Right cardiac atrium (tissue), 5 donors: ENCODE measurements at regions not wholly inside any gene's neighbourhood (a gene's known extent, or its start where the extent isn't known, plus 50 kb on each side); places are given as distances from the start of the nearest gene placed in this dataset.
A peak's percentile ranks its signal among the peaks of the same experiment; 100 is the strongest.

Source experiments
- ATAC-seq, 2 donors: fragments of 200-7000 bp; cut with Tn5 transposase; one replicate each; pipeline versions ENCODE4 v1.8.0 to v1.9.1; 2020; ENCODE audit warnings: moderate library complexity in 2 of 2, mild to moderate bottlenecking in 1 of 2
- DNase-seq, 3 donors: peaks; one replicate each; pipeline ENCODE4 v3.0.0-alpha.2; 2020
- H3K27ac ChIP-seq: one replicate; pipeline ENCODE4 v1.5.1; 2013; ENCODE audit warnings: mild to moderate bottlenecking, low read length, control low read depth, moderate library complexity
- H3K27me3 ChIP-seq: one replicate; pipeline ENCODE4 v1.6.1; 2013; ENCODE audit not compliant: control insufficient read depth, insufficient read depth
- H3K4me1 ChIP-seq: one replicate; pipeline ENCODE4 v1.6.1; 2013; ENCODE audit warnings: low read length; ENCODE audit not compliant: control insufficient read depth, insufficient read depth
- H3K4me3 ChIP-seq: one replicate; pipeline ENCODE4 v1.5.1; 2013; ENCODE audit warnings: low read length, control low read depth
- H3K9me3 ChIP-seq: one replicate; pipeline ENCODE4 v1.6.1; 2013; ENCODE audit warnings: low read length; ENCODE audit not compliant: control insufficient read depth
- WGBS: extraction: QIAGEN DNeasy Blood & Tissue Kit; methylation state at CpG from one replicate; pipeline ENCODE4 v1.1.7; 2013; 5-methylcytosine and 5-hydroxymethylcytosine counted together
- intact Hi-C, 4 donors: fragments of 100-400 bp; cut with DNase I; formaldehyde crosslinking; loops; one replicate each; pipeline versions ENCODE4 v1.11.0 to v1.14.0; 2022 to 2023
- donor health status: healthy with polysubstance abuse.
- donor health status: DM: no; HTN: yes; CAD: no.
- donor health status: DM: no; HTN: no; CAD: no.
- donor health status: DM: no; HTN: yes; CAD: no; lungs with severe emphysema.
- donor health status: DM: yes; HTN: yes; CAD: no.

- no peaks in the 10 kb centered on the region for H3K9me3 ChIP-seq
- H3K27ac ChIP-seq = no peak overlapping the region
- ATAC-seq (no peak), DNase-seq (no peak)
- intact Hi-C loops = no loop called here
- no peaks in the 10 kb centered on the region for H3K4me1 ChIP-seq
- H3K4me3 ChIP-seq = no peak overlapping the region
- H3K27me3 ChIP-seq = no peaks in the 10 kb centered on the region
- WGBS = 76% methylated on average over 3 of the region's 3 CpGs
Observed at GRCh38 chr10:112040696-112041095, 142.9 kb downstream of the GPAM start.

DNA sequence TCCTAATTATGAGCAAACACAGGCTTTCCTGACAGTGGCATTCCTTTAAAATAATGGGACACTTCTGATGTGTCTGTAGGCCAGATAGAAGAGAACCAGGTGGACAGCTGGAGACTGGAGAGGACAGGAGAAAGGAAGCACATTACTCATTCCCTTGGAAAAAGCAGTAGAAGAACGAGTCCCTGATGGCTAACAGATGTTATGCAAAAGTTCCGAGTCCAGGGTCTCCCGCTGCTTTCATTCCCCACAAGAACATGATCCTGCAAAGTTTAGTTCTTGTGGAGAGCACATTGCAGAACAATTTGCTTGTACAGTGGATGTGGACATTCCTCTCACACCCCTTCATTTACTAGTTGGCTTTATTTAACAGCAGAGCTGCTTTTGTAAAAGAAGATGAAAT, 137.6 kb downstream of the GPAM start:
- no peaks in the 10 kb centered on the region for H3K4me1 ChIP-seq
- H3K4me3 ChIP-seq = no peak overlapping the region
- no peak for ATAC-seq
- WGBS = 59% methylated on average over 3 of the region's 3 CpGs
- intact Hi-C loops = no loop called here
- no peaks in the 10 kb centered on the region for H3K9me3 ChIP-seq
- H3K27ac ChIP-seq = no peak overlapping the region
- DNase-seq = no peak
- H3K27me3 ChIP-seq = no peaks in the 10 kb centered on the region

- 28% methylated on average over 2 of the region's 2 CpGs for WGBS
- H3K4me3 ChIP-seq = no peak overlapping the region
- ATAC-seq = no peak
- no peak overlapping the region for H3K27ac ChIP-seq
- H3K4me1 ChIP-seq = no peaks in the 10 kb centered on the region
- DNase-seq = no peak
- H3K9me3 ChIP-seq = no peaks in the 10 kb centered on the region
- H3K27me3 ChIP-seq = no peaks in the 10 kb centered on the region
- intact Hi-C loops = no loop called here
Observed at GRCh38 chr10:112047674-112048073, 135.9 kb downstream of the GPAM start.

- no peaks in the 10 kb centered on the region for H3K4me1 ChIP-seq
- no peaks in the 10 kb centered on the region for H3K9me3 ChIP-seq
- intact Hi-C loops = no loop called here
- H3K27me3 ChIP-seq = no peaks in the 10 kb centered on the region
- H3K27ac ChIP-seq = no peak overlapping the region
- H3K4me3 ChIP-seq = no peak overlapping the region
- 74% methylated on average over 5 of the region's 5 CpGs for WGBS
- ATAC-seq = no peak
- no peak for DNase-seq
Observed at GRCh38 chr10:112052166-112052565, 131.4 kb downstream of the GPAM start.

GRCh38 chr10:112053895-112054294, 129.7 kb downstream of the GPAM start:
- Histone ChIP-seq H3K9me3 (no peaks in the 10 kb centered on the region), H3K27ac (no peak overlapping the region), H3K4me1 (no peaks in the 10 kb centered on the region), H3K4me3 (no peak overlapping the region), H3K27me3 (no peaks in the 10 kb centered on the region)
- ATAC-seq (no peak), DNase-seq (no peak)
- 81% methylated on average over 1 of the region's 1 CpG for WGBS
- intact Hi-C loops = no loop called here

DNA sequence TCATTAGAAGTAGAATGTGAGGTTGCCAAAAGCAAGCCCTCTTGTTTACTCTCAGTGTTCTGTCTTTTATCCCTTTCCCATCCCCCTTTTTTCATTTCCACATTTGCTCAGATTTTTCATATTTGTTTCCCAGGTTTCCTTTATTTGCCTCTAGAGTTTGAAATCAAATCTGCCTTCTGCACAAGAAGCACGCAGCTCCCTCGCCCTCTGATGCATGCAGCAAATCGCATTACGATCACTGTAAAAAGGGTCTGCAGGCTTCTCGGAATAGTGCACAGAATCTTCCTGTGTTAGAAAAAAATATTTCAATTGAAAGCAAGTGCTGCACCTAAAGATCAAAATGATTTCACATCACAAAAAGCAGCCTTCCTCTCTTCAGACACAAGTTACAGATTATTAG, 129.0 kb downstream of the GPAM start:
- no peaks in the 10 kb centered on the region for H3K27me3 ChIP-seq
- 91% methylated on average over 5 of the region's 5 CpGs for WGBS

GRCh38 chr10:112057072-112057471, 126.5 kb downstream of the GPAM start:
- Histone ChIP-seq H3K27me3 (no peaks in the 10 kb centered on the region), H3K4me1 (no peaks in the 10 kb centered on the region), H3K27ac (no peak overlapping the region), H3K9me3 (no peaks in the 10 kb centered on the region), H3K4me3 (no peak overlapping the region)
- WGBS = 76% methylated on average over 2 of the region's 2 CpGs
- ATAC-seq (no peak), DNase-seq (no peak)
- intact Hi-C loops = no loop called here

More for the DNA sequence above, 129.0 kb downstream of the GPAM start:
- H3K4me1 ChIP-seq = no peaks in the 10 kb centered on the region
- no peak for ATAC-seq
- no peak overlapping the region for H3K4me3 ChIP-seq
- no peak overlapping the region for H3K27ac ChIP-seq
- DNase-seq = no peak
- no peaks in the 10 kb centered on the region for H3K9me3 ChIP-seq
- intact Hi-C loops = no loop called here

DNA sequence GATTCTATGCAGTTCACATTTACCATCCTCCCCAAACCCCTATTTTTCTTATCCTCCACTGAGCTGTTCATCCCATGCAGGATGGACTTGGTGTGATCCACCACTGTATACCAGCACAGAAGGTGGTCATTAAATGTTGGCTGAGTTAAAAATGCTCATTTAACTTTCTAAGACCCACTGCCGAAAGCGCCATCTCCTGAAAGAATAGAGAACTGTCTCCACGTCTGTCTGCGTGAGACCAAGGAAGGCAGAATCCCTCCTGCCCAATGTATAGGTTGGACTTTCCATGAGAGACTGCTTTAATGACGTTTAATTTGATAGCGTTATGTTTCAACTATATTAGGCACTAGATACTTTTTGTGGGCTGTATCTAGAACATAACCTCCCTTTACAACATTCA, 124.3 kb downstream of the GPAM start:
- 69% methylated on average over 6 of the region's 6 CpGs for WGBS
- no peaks in the 10 kb centered on the region for H3K27me3 ChIP-seq
- no peak overlapping the region for H3K4me3 ChIP-seq
- no peaks in the 10 kb centered on the region for H3K4me1 ChIP-seq
- H3K9me3 ChIP-seq = no peaks in the 10 kb centered on the region
- intact Hi-C loops = no loop called here
- DNase-seq (no peak), ATAC-seq (no peak)
- no peak overlapping the region for H3K27ac ChIP-seq

GRCh38 chr10:112071596-112072133, 111.9 kb downstream of the GPAM start:
- ATAC-seq (no peak), DNase-seq (no peak)
- H3K27me3 ChIP-seq = no peaks in the 10 kb centered on the region
- WGBS = 84% methylated on average over 2 of the region's 2 CpGs
- H3K4me3 ChIP-seq = no peak overlapping the region
- intact Hi-C loops = no loop called here
- H3K4me1 ChIP-seq = no peaks in the 10 kb centered on the region
- H3K27ac ChIP-seq = no peak overlapping the region
- H3K9me3 ChIP-seq = no peaks in the 10 kb centered on the region

DNA sequence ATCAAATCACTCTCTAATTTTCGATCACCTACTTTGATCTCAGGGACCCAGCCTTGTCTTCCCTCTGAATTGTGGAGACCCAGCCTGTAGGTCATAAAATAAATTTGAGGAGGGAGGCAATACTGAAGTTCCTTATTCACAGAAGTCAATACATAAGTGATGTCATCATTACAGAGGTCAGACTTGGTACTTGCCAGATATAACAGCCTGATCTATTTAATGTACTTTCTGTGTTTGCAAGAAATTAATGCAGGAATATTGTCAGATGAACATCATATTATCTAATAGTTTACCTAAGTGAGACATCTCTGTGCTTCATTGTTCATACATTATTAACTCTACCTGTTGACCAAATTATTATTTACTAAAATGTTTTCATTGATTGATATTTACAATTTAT, 105.6 kb downstream of the GPAM start:
- no peak for DNase-seq
- intact Hi-C loops = no loop called here
- Histone ChIP-seq H3K9me3 (no peaks in the 10 kb centered on the region), H3K4me3 (no peak overlapping the region), H3K27ac (no peak overlapping the region), H3K4me1 (peaks cover 3% of the 10 kb centered on the region), H3K27me3 (no peaks in the 10 kb centered on the region)
- 70% methylated on average over 1 of the region's 1 CpG for WGBS
- ATAC-seq = no peak

DNA sequence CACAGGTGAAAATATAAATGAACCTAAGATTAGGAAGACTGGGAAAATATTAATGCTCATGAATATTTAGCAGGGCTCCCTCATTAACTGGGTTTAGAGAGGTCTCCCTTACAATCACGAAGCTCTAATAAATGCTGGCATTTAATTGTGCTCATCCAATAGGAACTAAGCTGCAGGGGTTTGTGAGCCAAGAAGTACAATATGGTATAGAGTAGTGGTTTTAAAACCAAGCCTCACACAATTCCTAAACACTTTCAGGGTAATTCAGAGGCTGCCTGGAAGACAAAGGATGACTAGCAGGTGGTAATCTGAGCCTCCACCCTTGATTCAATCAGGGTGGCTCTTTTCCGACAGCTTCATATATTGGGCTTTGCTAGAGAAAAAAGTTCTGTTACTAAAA, 103.3 kb downstream of the GPAM start:
- DNase-seq (no peak), ATAC-seq (no peak)
- Histone ChIP-seq H3K9me3 (no peaks in the 10 kb centered on the region), H3K27ac (no peak overlapping the region), H3K4me3 (no peak overlapping the region), H3K27me3 (no peaks in the 10 kb centered on the region), H3K4me1 (peaks cover 3% of the 10 kb centered on the region)
- WGBS = 77% methylated on average over 2 of the region's 2 CpGs
- intact Hi-C loops = no loop called here

GRCh38 chr10:112082120-112082519, 101.4 kb downstream of the GPAM start:
- DNase-seq = peak; percentile 46 to 78 (median 69)

More at GRCh38 chr10:112082120-112082519, 101.4 kb downstream of the GPAM start:
- 46% methylated on average over 5 of the region's 5 CpGs for WGBS
- H3K27ac ChIP-seq = no peak overlapping the region
- ATAC-seq = peak; percentile 59 to 63
- no peaks in the 10 kb centered on the region for H3K27me3 ChIP-seq
- no peaks in the 10 kb centered on the region for H3K9me3 ChIP-seq
- H3K4me1 ChIP-seq = peaks cover 3% of the 10 kb centered on the region
- intact Hi-C loops = no loop called here
- H3K4me3 ChIP-seq = no peak overlapping the region
